Mesodermal cell (in vitro differentiated cells): ENCODE measurements at regions not wholly inside any gene's neighbourhood (a gene's known extent, or its start where the extent isn't known, plus 50 kb on each side); places are given as distances from the start of the nearest gene placed in this dataset.

Experiments used
- H3K27ac ChIP-seq: 2 replicates; pipeline ENCODE4 v1.7.0; 2013; ENCODE audit warnings: mild to moderate bottlenecking, low read depth, low read length, moderate library complexity; ENCODE audit not compliant: severe bottlenecking
- H3K36me3 ChIP-seq: 2 replicates; pipeline ENCODE4 v1.7.1; 2013; ENCODE audit warnings: mild to moderate bottlenecking, low read length, moderate library complexity; ENCODE audit not compliant: control insufficient read depth, insufficient read depth
- H3K4me1 ChIP-seq: one replicate; pipeline ENCODE4 v1.7.1; 2013; ENCODE audit warnings: mild to moderate bottlenecking, low read length; ENCODE audit not compliant: insufficient read depth, control insufficient read depth, poor library complexity, severe bottlenecking
- H3K4me3 ChIP-seq: 2 replicates; pipeline ENCODE4 v1.7.0; 2013; ENCODE audit warnings: low read length, control low read depth, mild to moderate bottlenecking; ENCODE audit not compliant: insufficient read depth, poor library complexity, severe bottlenecking; ENCODE audit errors: extremely low read depth
- H3K9me3 ChIP-seq: 2 replicates; pipeline ENCODE4 v1.7.1; 2013; ENCODE audit warnings: mild to moderate bottlenecking, low read length, moderate library complexity; ENCODE audit not compliant: control insufficient read depth
- WGBS, 2 experiments: methylation state at CpG; one replicate each; pipeline ENCODE4 v1.1.5; 2013; ENCODE audit warnings: missing lambda C conversion rate in 2 of 2; ENCODE audit not compliant: insufficient coverage in 2 of 2; 5-methylcytosine and 5-hydroxymethylcytosine counted together

- no peak overlapping the region for H3K27ac ChIP-seq
- H3K4me1 ChIP-seq = no peaks in the 10 kb centered on the region
- no peaks in the 10 kb centered on the region for H3K9me3 ChIP-seq
- H3K4me3 ChIP-seq = no peak overlapping the region
- WGBS, 2 experiments = 64 to 88% methylated on average over 1 of the region's 1 CpG
- no peaks in the 10 kb centered on the region for H3K36me3 ChIP-seq
Observed at GRCh38 chr12:103182299-103182698, 224.8 kb downstream of the ASCL1 start.

DNA sequence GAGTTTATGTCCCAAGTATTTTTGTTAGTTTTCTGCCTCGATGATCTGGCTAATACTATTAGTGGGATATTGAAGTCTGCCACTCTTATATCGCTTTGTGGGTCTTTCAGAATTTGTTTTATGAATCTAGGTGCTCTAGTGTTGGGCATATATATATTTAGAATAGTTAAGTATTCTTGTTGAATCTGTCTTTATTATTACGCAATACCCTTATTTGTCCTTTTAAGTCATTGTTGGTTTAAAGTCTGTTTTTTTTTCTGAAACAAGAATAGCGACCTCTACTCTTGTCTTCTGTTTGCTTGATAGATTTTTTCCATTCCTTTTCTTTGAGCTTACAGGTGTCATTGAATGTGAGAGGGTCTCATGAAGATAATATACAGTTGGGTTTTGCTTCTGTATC lies 239.0 kb downstream of the ASCL1 start:
- H3K27ac ChIP-seq = no peak overlapping the region
- WGBS, 2 experiments = 79% methylated on average over 2 of the region's 4 CpGs; no CpG with 5 or more reads in 1 of the 2 experiments

GRCh38 chr12:103197725-103198388 lies 240.4 kb downstream of the ASCL1 start:
- H3K9me3 ChIP-seq = no peaks in the 10 kb centered on the region
- no peak overlapping the region for H3K27ac ChIP-seq
- H3K4me3 ChIP-seq = no peak overlapping the region
- WGBS, 2 experiments = 73 to 88% methylated on average over 2 to 3 of the region's 3 CpGs
- H3K36me3 ChIP-seq = no peaks in the 10 kb centered on the region
- no peaks in the 10 kb centered on the region for H3K4me1 ChIP-seq

More for the DNA sequence above, 239.0 kb downstream of the ASCL1 start:
- Histone ChIP-seq H3K36me3 (no peaks in the 10 kb centered on the region), H3K9me3 (no peaks in the 10 kb centered on the region), H3K4me3 (no peak overlapping the region), H3K4me1 (no peaks in the 10 kb centered on the region)

- Histone ChIP-seq H3K27ac (no peak overlapping the region), H3K36me3 (no peaks in the 10 kb centered on the region), H3K4me1 (no peaks in the 10 kb centered on the region), H3K4me3 (no peak overlapping the region), H3K9me3 (no peaks in the 10 kb centered on the region)
- WGBS, 2 experiments = 32 to 40% methylated on average over 2 of the region's 2 CpGs
Observed at GRCh38 chr12:103198499-103198898, 241.0 kb downstream of the ASCL1 start.

DNA sequence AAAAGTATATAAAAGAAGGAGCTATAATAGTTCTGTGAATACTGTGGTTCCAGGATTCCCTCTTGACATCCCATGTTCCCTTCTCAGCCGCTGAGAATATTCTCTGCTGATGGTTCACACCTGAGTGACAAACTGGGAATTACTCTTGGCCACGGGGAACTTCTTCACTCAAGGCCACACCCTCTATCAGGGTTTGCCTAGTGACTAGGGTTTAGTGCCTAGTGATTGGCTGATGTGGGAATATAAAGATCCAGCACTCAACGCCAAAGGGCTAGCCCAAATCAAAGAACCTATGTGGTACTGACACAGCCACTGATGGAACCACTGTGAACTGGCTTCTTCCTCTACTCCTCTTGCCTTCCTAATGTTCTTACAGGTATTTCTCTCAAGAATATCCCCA lies 248.4 kb downstream of the ASCL1 start:
- Histone ChIP-seq H3K27ac (no peak overlapping the region), H3K9me3 (no peaks in the 10 kb centered on the region), H3K4me3 (no peak overlapping the region), H3K36me3 (no peaks in the 10 kb centered on the region), H3K4me1 (no peaks in the 10 kb centered on the region)
- 80 to 100% methylated on average over 1 of the region's 3 CpGs for WGBS, 2 experiments

DNA sequence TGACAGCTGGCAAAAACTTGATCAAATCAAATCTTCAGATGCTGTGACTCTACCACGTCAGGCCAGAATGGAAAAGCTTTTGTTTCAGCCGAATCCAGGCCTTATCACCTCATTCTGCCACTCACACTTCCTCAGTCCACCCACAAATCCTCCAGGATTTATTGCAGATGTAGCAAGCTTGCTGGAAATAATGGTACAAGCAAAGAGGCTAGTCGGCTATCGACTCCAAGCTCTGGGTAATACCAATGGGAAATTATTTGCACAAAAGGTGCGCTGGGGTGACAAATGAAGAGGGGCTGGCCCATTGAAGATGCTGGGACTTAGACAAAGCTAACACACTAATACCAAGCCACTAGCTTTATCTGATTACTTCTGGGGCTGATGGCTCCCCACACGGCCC lies 250.5 kb downstream of the ASCL1 start:
- WGBS, 2 experiments = 75 to 78% methylated on average over 2 to 5 of the region's 6 CpGs
- Histone ChIP-seq H3K36me3 (no peaks in the 10 kb centered on the region), H3K9me3 (no peaks in the 10 kb centered on the region), H3K4me3 (no peak overlapping the region), H3K27ac (no peak overlapping the region), H3K4me1 (no peaks in the 10 kb centered on the region)

DNA sequence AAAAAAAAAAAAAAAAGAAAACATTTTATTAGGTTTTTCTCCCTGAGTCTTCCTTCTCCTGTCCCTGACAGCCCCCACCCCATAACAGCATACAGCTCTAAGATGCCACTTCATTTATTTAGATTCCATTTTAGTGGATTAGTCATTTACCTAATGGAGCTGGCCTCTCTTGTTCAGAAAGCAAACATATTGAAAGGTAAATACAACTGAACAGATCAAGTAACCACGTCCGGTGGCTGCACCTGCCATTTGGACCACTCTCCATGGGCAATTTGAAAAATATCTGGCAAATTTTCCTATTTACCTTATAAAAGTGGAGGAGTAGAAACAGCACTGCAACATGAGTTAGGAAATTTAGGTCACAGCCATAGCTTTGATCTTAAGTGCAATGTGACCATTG lies 254.6 kb downstream of the C12orf42 start:
- no peaks in the 10 kb centered on the region for H3K36me3 ChIP-seq
- 83% methylated on average over 2 of the region's 2 CpGs; no CpG with 5 or more reads in 1 of the 2 experiments for WGBS, 2 experiments
- H3K27ac ChIP-seq = no peak overlapping the region

DNA sequence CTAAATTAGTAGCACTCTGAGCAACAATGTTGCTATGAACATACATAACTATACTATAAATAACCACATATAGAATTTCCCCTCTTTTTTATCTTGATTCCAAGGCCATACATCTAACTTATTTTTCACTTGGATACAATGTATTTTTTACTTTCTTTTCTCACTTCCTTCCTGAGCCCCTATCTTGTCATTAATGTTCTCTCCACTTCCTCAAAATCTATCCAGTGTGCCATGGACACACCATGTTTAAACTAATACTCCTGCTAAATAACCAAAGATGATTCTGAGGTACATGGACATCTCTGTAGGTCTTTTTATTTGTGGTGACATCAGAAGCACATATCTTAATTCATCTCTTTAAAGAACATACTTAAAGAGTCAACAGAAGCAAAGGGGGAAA lies 251.2 kb downstream of the C12orf42 start:
- H3K9me3 ChIP-seq = no peaks in the 10 kb centered on the region
- no peak overlapping the region for H3K27ac ChIP-seq
- H3K4me1 ChIP-seq = no peaks in the 10 kb centered on the region
- H3K36me3 ChIP-seq = no peaks in the 10 kb centered on the region
- H3K4me3 ChIP-seq = no peak overlapping the region

More for the DNA sequence above, 254.6 kb downstream of the C12orf42 start:
- Histone ChIP-seq H3K9me3 (no peaks in the 10 kb centered on the region), H3K4me3 (no peak overlapping the region), H3K4me1 (no peaks in the 10 kb centered on the region)

DNA sequence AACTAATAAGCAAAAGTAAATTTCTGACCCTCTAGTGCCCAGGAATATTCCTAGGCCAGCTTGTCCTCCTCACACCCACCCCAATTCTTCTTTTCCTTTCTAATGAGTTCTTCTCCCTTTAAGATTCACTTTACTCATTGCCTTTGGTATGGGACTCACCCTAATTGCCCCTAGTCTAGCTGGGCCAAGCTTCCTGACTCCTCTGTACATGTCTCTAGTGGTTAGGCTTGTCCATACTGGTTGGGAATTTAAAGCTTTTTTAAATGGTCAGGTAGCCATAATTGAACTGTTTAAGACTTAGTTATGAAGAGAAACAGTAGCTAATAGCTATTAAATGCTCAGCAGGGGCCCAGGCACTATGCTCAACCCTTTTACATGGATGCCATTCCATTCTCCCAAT lies 248.2 kb downstream of the C12orf42 start:
- no peak overlapping the region for H3K27ac ChIP-seq
- H3K4me1 ChIP-seq = no peaks in the 10 kb centered on the region
- H3K9me3 ChIP-seq = no peaks in the 10 kb centered on the region
- no peak overlapping the region for H3K4me3 ChIP-seq
- H3K36me3 ChIP-seq = no peaks in the 10 kb centered on the region

DNA sequence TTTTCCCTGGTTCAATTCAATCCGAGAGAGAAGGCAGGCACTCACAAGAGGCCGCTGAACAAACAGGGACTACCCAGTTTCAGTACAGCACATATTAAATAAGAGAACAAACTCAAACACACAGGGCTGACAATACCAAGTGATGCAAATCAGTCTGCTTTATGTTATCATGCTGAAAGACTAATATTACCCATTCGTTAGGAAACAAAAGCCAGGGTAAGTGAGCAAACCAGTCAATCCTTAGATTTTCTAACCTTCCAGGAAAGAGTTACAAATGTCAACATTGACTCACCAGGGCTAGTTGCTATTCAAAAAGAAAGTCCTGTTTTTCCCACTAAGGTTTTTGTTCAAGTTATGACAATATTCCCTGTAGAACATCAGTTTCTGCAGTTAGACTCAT lies 246.2 kb downstream of the C12orf42 start:
- Histone ChIP-seq H3K9me3 (no peaks in the 10 kb centered on the region), H3K27ac (no peak overlapping the region), H3K4me1 (no peaks in the 10 kb centered on the region), H3K36me3 (no peaks in the 10 kb centered on the region), H3K4me3 (no peak overlapping the region)
- 88 to 100% methylated on average over 1 to 3 of the region's 3 CpGs for WGBS, 2 experiments

GRCh38 chr12:103250487-103250886 lies 245.3 kb downstream of the C12orf42 start:
- WGBS, 2 experiments = 86 to 100% methylated on average over 1 of the region's 1 CpG
- H3K4me1 ChIP-seq = no peaks in the 10 kb centered on the region
- no peaks in the 10 kb centered on the region for H3K36me3 ChIP-seq
- no peak overlapping the region for H3K4me3 ChIP-seq
- no peak overlapping the region for H3K27ac ChIP-seq
- H3K9me3 ChIP-seq = no peaks in the 10 kb centered on the region
